Body of pancreas (tissue), 4 donors: ENCODE measurements at regions not wholly inside any gene's neighbourhood (a gene's known extent, or its start where the extent isn't known, plus 50 kb on each side); places are given as distances from the start of the nearest gene placed in this dataset.

ENCODE experiments used
- CTCF ChIP-seq, 7 experiments: fragments of 450-650 bp in 4 of 7; fragments of 200-600 bp in 3 of 7; sonication (generic) in 3 of 7; IDR thresholded peaks; one replicate each; pipeline ENCODE4 v1.5.1; 2016 to 2019; ENCODE audit warnings: antibody characterized with exemption in 7 of 7
- POLR2A ChIP-seq, 3 donors: fragments of 450-650 bp; IDR thresholded peaks; one replicate each; pipeline ENCODE4 v1.6.1; 2016; ENCODE audit warnings: antibody characterized with exemption in 3 of 3, mild to moderate bottlenecking in 2 of 3

DNA sequence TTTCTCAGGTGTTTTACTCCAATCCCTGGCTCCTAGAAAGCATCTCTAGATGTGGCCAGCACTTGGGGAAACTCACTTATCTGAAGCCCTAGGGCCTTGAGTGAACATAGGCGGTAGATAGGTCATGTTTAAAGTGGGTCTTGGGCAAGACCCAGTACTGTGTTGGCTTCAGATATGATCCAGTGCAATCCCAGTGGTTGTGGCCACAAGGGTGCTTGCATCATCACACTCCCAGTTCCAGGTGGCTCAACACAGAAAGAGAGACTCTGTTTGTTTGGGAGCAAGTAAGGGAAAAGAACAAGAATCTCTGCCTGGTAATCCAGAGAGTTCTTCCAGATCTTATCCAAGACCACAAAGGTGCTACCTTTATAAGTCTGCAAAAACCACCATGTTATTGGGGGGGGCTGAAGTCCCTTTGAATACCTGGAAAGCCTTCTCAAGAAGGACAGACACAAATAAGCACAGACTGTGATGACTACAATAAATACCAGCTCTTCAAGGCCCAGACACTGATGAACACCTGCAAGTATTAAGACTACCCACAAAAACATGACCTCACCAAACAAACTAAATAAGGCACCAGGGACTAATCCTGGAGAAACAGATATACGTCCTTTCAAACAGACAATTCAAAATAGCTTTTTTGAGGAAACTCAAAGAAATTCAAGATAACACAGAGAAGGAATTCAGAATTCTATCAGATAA, 114.7 kb downstream of the LURAP1L start:
- TF ChIP-seq CTCF (IDR thresholded peaks at IDR 0.05) (no peak), POLR2A (IDR thresholded peaks at IDR 0.05) (no peak)
